ENCODE measurements at regions not wholly inside any gene's neighbourhood (a gene's known extent, or its start where the extent isn't known, plus 50 kb on each side); places are given as distances from the start of the nearest gene placed in this dataset.

GRCh38 chr4:11178433-11178832, 250.3 kb downstream of the HS3ST1 start:
- TF ChIP-seq, protein P1, sequence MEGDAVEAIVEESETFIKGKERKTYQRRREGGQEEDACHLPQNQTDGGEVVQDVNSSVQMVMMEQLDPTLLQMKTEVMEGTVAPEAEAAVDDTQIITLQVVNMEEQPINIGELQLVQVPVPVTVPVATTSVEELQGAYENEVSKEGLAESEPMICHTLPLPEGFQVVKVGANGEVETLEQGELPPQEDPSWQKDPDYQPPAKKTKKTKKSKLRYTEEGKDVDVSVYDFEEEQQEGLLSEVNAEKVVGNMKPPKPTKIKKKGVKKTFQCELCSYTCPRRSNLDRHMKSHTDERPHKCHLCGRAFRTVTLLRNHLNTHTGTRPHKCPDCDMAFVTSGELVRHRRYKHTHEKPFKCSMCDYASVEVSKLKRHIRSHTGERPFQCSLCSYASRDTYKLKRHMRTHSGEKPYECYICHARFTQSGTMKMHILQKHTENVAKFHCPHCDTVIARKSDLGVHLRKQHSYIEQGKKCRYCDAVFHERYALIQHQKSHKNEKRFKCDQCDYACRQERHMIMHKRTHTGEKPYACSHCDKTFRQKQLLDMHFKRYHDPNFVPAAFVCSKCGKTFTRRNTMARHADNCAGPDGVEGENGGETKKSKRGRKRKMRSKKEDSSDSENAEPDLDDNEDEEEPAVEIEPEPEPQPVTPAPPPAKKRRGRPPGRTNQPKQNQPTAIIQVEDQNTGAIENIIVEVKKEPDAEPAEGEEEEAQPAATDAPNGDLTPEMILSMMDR (IDR thresholded peaks at IDR 0.05; ENCODE audit: insufficient read depth, low read length): no peak
- TF ChIP-seq POLR2AphosphoS5 (IDR thresholded peaks at IDR 0.05; ENCODE audit: low read depth): no peak
- TF ChIP-seq, protein P2, sequence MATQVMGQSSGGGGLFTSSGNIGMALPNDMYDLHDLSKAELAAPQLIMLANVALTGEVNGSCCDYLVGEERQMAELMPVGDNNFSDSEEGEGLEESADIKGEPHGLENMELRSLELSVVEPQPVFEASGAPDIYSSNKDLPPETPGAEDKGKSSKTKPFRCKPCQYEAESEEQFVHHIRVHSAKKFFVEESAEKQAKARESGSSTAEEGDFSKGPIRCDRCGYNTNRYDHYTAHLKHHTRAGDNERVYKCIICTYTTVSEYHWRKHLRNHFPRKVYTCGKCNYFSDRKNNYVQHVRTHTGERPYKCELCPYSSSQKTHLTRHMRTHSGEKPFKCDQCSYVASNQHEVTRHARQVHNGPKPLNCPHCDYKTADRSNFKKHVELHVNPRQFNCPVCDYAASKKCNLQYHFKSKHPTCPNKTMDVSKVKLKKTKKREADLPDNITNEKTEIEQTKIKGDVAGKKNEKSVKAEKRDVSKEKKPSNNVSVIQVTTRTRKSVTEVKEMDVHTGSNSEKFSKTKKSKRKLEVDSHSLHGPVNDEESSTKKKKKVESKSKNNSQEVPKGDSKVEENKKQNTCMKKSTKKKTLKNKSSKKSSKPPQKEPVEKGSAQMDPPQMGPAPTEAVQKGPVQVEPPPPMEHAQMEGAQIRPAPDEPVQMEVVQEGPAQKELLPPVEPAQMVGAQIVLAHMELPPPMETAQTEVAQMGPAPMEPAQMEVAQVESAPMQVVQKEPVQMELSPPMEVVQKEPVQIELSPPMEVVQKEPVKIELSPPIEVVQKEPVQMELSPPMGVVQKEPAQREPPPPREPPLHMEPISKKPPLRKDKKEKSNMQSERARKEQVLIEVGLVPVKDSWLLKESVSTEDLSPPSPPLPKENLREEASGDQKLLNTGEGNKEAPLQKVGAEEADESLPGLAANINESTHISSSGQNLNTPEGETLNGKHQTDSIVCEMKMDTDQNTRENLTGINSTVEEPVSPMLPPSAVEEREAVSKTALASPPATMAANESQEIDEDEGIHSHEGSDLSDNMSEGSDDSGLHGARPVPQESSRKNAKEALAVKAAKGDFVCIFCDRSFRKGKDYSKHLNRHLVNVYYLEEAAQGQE (IDR thresholded peaks at IDR 0.05; ENCODE audit: insufficient replicate concordance, low read depth): no peak
- TF ChIP-seq GABPA (IDR thresholded peaks at IDR 0.05; ENCODE audit: low read depth): no peak
